Esophagus squamous epithelium (tissue), 4 donors: ENCODE measurements at regions not wholly inside any gene's neighbourhood (a gene's known extent, or its start where the extent isn't known, plus 50 kb on each side); places are given as distances from the start of the nearest gene placed in this dataset.

Experiments
- POLR2A ChIP-seq, 4 donors: fragments of 450-650 bp; IDR thresholded peaks; one replicate each; pipeline ENCODE4 v1.6.1; 2017; ENCODE audit warnings: antibody characterized with exemption in 4 of 4, mild to moderate bottlenecking in 4 of 4, moderate library complexity in 3 of 4
- TF ChIP-seq, protein P1 (sequence below), 6 experiments: fragments of 450-650 bp in 4 of 6; fragments of 200-600 bp in 2 of 6; sonication (generic) in 2 of 6; IDR thresholded peaks; one replicate each; pipeline ENCODE4 v1.5.1; 2016 to 2019; ENCODE audit warnings: antibody characterized with exemption in 6 of 6, mild to moderate bottlenecking in 4 of 6, moderate library complexity in 4 of 6

DNA sequence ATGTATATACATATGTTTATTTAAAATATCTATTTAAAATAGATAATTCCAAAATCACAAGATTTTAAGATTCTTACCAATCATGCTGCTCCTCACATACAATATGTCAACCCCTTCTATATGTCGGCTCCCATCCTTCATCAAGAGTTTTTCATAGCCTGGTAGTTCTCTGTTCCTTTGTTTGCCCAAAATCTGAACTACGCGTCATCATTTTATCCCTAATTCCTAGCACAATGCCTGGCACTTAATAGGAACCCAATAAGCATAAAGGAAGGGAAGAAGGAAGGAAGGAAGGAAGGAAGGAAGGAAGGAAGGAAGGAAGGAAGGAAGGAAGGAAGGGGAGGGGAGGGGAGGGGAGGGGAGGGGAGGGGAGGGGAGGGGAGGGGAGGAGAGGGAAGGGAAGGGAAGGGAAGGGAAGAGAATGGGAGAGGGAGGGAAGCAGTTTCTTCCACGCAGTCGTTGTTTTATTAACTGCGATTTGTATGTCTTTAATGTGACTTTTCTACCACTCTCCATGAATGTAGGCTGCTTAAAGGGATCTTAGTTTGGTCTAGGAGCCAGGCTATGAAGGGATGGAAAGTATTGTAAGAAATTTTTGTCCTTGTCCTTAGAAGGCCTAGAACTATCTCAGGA lies 83.3 kb upstream of the PCGF5 start:
- no peak for TF ChIP-seq POLR2A (IDR thresholded peaks at IDR 0.05)
- TF ChIP-seq, protein P1, sequence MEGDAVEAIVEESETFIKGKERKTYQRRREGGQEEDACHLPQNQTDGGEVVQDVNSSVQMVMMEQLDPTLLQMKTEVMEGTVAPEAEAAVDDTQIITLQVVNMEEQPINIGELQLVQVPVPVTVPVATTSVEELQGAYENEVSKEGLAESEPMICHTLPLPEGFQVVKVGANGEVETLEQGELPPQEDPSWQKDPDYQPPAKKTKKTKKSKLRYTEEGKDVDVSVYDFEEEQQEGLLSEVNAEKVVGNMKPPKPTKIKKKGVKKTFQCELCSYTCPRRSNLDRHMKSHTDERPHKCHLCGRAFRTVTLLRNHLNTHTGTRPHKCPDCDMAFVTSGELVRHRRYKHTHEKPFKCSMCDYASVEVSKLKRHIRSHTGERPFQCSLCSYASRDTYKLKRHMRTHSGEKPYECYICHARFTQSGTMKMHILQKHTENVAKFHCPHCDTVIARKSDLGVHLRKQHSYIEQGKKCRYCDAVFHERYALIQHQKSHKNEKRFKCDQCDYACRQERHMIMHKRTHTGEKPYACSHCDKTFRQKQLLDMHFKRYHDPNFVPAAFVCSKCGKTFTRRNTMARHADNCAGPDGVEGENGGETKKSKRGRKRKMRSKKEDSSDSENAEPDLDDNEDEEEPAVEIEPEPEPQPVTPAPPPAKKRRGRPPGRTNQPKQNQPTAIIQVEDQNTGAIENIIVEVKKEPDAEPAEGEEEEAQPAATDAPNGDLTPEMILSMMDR (IDR thresholded peaks at IDR 0.05): no peak
